ENCODE measurements at regions not wholly inside any gene's neighbourhood (a gene's known extent, or its start where the extent isn't known, plus 50 kb on each side); places are given as distances from the start of the nearest gene placed in this dataset.

- Histone ChIP-seq H3K4me3 (ENCODE audit: low read length) (no peak overlapping the region), H3K36me3 (ENCODE audit: control insufficient read depth, insufficient read depth, low read length) (no peaks in the 10 kb centered on the region), H3K9me3 (ENCODE audit: control insufficient read depth, insufficient read depth, low read length) (no peaks in the 10 kb centered on the region), H3K27me3 (ENCODE audit: control insufficient read depth, insufficient read depth, low read length) (no peaks in the 10 kb centered on the region), H3K27ac (ENCODE audit: low read length) (no peak overlapping the region), H3K4me1 (ENCODE audit: control insufficient read depth, insufficient read depth, low read length) (no peaks in the 10 kb centered on the region)
- Mint-ChIP-seq H3K4me3 (no peak overlapping the region), H3K4me1 (no peaks in the 10 kb centered on the region), H3K36me3 (no peaks in the 10 kb centered on the region), H3K27ac (no peak overlapping the region), H3K9me3 (peaks cover 0 to 3% of the 10 kb centered on the region in 2 donors), H3K27me3 (ENCODE audit: low read depth in 2 of 2) (peaks cover 0 to 3% of the 10 kb centered on the region in 2 donors)
- intact Hi-C loops (cut with micrococcal nuclease) = no loop called here
- ATAC-seq = no peak
- no peak for DNase-seq
- WGBS (ENCODE audit: insufficient coverage) = 86% methylated on average over 6 of the region's 6 CpGs
- TF ChIP-seq CTCF (IDR thresholded peaks at IDR 0.05) = no peak
Observed at GRCh38 chr5:6264394-6264793, 114.0 kb downstream of the MED10 start.

GRCh38 chr5:6262651-6263363 lies 115.5 kb downstream of the MED10 start:
- no peaks in the 10 kb centered on the region for H3K36me3 ChIP-seq (ENCODE audit: control insufficient read depth, insufficient read depth, low read length)
- DNase-seq (no peak), ATAC-seq (no peak)
- H3K27me3 ChIP-seq (ENCODE audit: control insufficient read depth, insufficient read depth, low read length) = no peaks in the 10 kb centered on the region
- H3K4me3 ChIP-seq (ENCODE audit: low read length) = no peak overlapping the region
- H3K9me3 ChIP-seq (ENCODE audit: control insufficient read depth, insufficient read depth, low read length) = no peaks in the 10 kb centered on the region
- TF ChIP-seq CTCF (IDR thresholded peaks at IDR 0.05) = no peak
- no peak overlapping the region for H3K27ac ChIP-seq (ENCODE audit: low read length)
- Mint-ChIP-seq H3K27me3 (ENCODE audit: low read depth in 2 of 2) (peaks cover 0 to 6% of the 10 kb centered on the region in 2 donors), H3K4me1 (no peaks in the 10 kb centered on the region), H3K4me3 (no peak overlapping the region), H3K9me3 (peaks cover 0 to 3% of the 10 kb centered on the region in 2 donors), H3K36me3 (no peaks in the 10 kb centered on the region), H3K27ac (no peak overlapping the region)
- intact Hi-C loops (cut with micrococcal nuclease) = no loop called here
- WGBS (ENCODE audit: insufficient coverage) = 88% methylated on average over 13 of the region's 13 CpGs
- no peaks in the 10 kb centered on the region for H3K4me1 ChIP-seq (ENCODE audit: control insufficient read depth, insufficient read depth, low read length)

GRCh38 chr5:6261668-6262067 lies 116.7 kb downstream of the MED10 start:
- Histone ChIP-seq H3K27ac (ENCODE audit: low read length) (no peak overlapping the region), H3K36me3 (ENCODE audit: control insufficient read depth, insufficient read depth, low read length) (no peaks in the 10 kb centered on the region), H3K4me1 (ENCODE audit: control insufficient read depth, insufficient read depth, low read length) (no peaks in the 10 kb centered on the region), H3K27me3 (ENCODE audit: control insufficient read depth, insufficient read depth, low read length) (no peaks in the 10 kb centered on the region), H3K9me3 (ENCODE audit: control insufficient read depth, insufficient read depth, low read length) (no peaks in the 10 kb centered on the region), H3K4me3 (ENCODE audit: low read length) (no peak overlapping the region)
- 83% methylated on average over 3 of the region's 4 CpGs for WGBS (ENCODE audit: insufficient coverage)
- intact Hi-C loops (cut with micrococcal nuclease) = no loop called here
- H3K27me3 Mint-ChIP-seq (ENCODE audit: low read depth in 2 of 2) = peaks cover 0 to 6% of the 10 kb centered on the region in 2 donors
- no peak overlapping the region for H3K4me3 Mint-ChIP-seq
- ATAC-seq = no peak
- H3K4me1 Mint-ChIP-seq = no peaks in the 10 kb centered on the region
- peaks cover 0 to 6% of the 10 kb centered on the region in 2 donors for H3K9me3 Mint-ChIP-seq
- no peak overlapping the region for H3K27ac Mint-ChIP-seq
- TF ChIP-seq CTCF (IDR thresholded peaks at IDR 0.05) = no peak
- no peaks in the 10 kb centered on the region for H3K36me3 Mint-ChIP-seq
- no peak for DNase-seq

- TF ChIP-seq CTCF (IDR thresholded peaks at IDR 0.05) = no peak
- WGBS (ENCODE audit: insufficient coverage) = 74% methylated on average over 3 of the region's 3 CpGs
- no peak overlapping the region for H3K27ac Mint-ChIP-seq
Observed at GRCh38 chr5:6261256-6261655, 117.1 kb downstream of the MED10 start.

More at GRCh38 chr5:6261256-6261655, 117.1 kb downstream of the MED10 start:
- Histone ChIP-seq H3K27me3 (ENCODE audit: control insufficient read depth, insufficient read depth, low read length) (no peaks in the 10 kb centered on the region), H3K27ac (ENCODE audit: low read length) (no peak overlapping the region), H3K9me3 (ENCODE audit: control insufficient read depth, insufficient read depth, low read length) (no peaks in the 10 kb centered on the region), H3K4me3 (ENCODE audit: low read length) (no peak overlapping the region), H3K4me1 (ENCODE audit: control insufficient read depth, insufficient read depth, low read length) (no peaks in the 10 kb centered on the region), H3K36me3 (ENCODE audit: control insufficient read depth, insufficient read depth, low read length) (no peaks in the 10 kb centered on the region)
- H3K4me1 Mint-ChIP-seq = no peaks in the 10 kb centered on the region
- DNase-seq (no peak), ATAC-seq (no peak)
- peaks cover 0 to 6% of the 10 kb centered on the region in 2 donors for H3K27me3 Mint-ChIP-seq (ENCODE audit: low read depth in 2 of 2)
- H3K4me3 Mint-ChIP-seq = no peak overlapping the region
- H3K36me3 Mint-ChIP-seq = no peaks in the 10 kb centered on the region
- intact Hi-C loops (cut with micrococcal nuclease) = no loop called here
- peaks cover 0 to 6% of the 10 kb centered on the region in 2 donors for H3K9me3 Mint-ChIP-seq
